ENCODE measurements at regions not wholly inside any gene's neighbourhood (a gene's known extent, or its start where the extent isn't known, plus 50 kb on each side); places are given as distances from the start of the nearest gene placed in this dataset.

DNA sequence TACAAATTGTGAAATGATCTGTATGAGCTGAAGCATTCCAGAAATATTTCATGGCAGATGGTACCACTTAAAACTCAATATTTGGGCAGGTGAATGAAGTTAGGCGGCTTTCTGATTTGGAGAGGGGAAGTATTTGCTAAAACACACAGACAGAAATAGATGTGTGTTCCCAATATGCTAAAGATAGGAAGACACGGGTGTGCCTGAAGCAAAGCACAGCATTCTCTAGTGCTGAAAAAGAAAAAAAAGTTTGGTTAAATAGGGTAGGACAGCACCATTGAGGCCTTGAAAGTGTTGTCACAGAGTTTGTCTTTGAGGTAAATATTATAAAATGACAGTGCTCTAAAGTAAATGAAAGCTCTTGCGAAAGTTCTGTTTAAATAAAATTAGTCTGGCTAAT is 252.2 kb upstream of the HSF2 start:
- no peaks in the 10 kb centered on the region for H3K9me3 ChIP-seq
- no peak overlapping the region for H3K4me3 ChIP-seq
- no peak overlapping the region for H3K27ac ChIP-seq
- H3K27me3 ChIP-seq = no peaks in the 10 kb centered on the region
- intact Hi-C loops (cut with DNase I) = no loop called here
- no peak for ATAC-seq
- no peaks in the 10 kb centered on the region for H3K4me1 ChIP-seq
- H3K36me3 ChIP-seq = no peaks in the 10 kb centered on the region
- DNase-seq = no peak
- TF ChIP-seq, protein P1, sequence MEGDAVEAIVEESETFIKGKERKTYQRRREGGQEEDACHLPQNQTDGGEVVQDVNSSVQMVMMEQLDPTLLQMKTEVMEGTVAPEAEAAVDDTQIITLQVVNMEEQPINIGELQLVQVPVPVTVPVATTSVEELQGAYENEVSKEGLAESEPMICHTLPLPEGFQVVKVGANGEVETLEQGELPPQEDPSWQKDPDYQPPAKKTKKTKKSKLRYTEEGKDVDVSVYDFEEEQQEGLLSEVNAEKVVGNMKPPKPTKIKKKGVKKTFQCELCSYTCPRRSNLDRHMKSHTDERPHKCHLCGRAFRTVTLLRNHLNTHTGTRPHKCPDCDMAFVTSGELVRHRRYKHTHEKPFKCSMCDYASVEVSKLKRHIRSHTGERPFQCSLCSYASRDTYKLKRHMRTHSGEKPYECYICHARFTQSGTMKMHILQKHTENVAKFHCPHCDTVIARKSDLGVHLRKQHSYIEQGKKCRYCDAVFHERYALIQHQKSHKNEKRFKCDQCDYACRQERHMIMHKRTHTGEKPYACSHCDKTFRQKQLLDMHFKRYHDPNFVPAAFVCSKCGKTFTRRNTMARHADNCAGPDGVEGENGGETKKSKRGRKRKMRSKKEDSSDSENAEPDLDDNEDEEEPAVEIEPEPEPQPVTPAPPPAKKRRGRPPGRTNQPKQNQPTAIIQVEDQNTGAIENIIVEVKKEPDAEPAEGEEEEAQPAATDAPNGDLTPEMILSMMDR (IDR thresholded peaks at IDR 0.05) = no peak

- intact Hi-C loops (cut with DNase I) = no loop called here
- Histone ChIP-seq H3K4me3 (no peak overlapping the region), H3K4me1 (no peaks in the 10 kb centered on the region), H3K27me3 (no peaks in the 10 kb centered on the region), H3K9me3 (no peaks in the 10 kb centered on the region), H3K36me3 (no peaks in the 10 kb centered on the region), H3K27ac (no peak overlapping the region)
- no peak for ATAC-seq
- DNase-seq = no peak
- TF ChIP-seq, protein P1 (IDR thresholded peaks at IDR 0.05) = no peak
These were observed 248.4 kb upstream of the HSF2 start for GRCh38 chr6:122151066-122151465.

DNA sequence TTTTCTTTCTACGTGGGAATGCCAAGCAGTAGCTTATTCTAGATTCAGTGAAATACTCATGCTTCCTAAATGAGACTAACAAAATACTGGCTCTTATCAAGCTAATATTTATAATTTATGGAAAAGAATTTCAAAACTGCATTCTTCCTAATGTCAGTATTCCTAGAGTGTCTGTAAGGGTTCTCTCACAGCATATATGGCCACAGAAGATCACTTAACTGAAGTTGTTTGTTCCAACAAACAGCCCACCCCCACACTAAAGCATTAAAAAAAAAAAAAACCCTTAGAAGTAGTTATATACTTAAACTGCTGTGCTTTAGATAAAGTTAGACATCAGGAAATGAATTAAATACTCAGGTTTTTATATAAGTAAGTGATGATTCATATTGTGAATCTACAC is 247.7 kb upstream of the HSF2 start:
- TF ChIP-seq, protein P1 (IDR thresholded peaks at IDR 0.05) = no peak
- H3K36me3 ChIP-seq = no peaks in the 10 kb centered on the region
- H3K4me1 ChIP-seq = no peaks in the 10 kb centered on the region
- DNase-seq (no peak), ATAC-seq (peak; percentile 77)
- no peaks in the 10 kb centered on the region for H3K9me3 ChIP-seq
- intact Hi-C loops (cut with DNase I) = no loop called here
- no peak overlapping the region for H3K27ac ChIP-seq
- no peak overlapping the region for H3K4me3 ChIP-seq
- no peaks in the 10 kb centered on the region for H3K27me3 ChIP-seq

- no peaks in the 10 kb centered on the region for H3K4me1 ChIP-seq
- intact Hi-C loops (cut with DNase I) = no loop called here
- TF ChIP-seq, protein P1 (IDR thresholded peaks at IDR 0.05) = no peak
- DNase-seq (no peak), ATAC-seq (no peak)
- H3K4me3 ChIP-seq = no peak overlapping the region
- H3K36me3 ChIP-seq = no peaks in the 10 kb centered on the region
- no peak overlapping the region for H3K27ac ChIP-seq
- no peaks in the 10 kb centered on the region for H3K27me3 ChIP-seq
- no peaks in the 10 kb centered on the region for H3K9me3 ChIP-seq
These were observed 245.9 kb upstream of the HSF2 start for GRCh38 chr6:122153557-122153956.

GRCh38 chr6:122154155-122154554 is 245.3 kb upstream of the HSF2 start:
- DNase-seq = no peak
- Histone ChIP-seq H3K27ac (no peak overlapping the region), H3K4me1 (no peaks in the 10 kb centered on the region), H3K9me3 (no peaks in the 10 kb centered on the region), H3K4me3 (no peak overlapping the region), H3K36me3 (no peaks in the 10 kb centered on the region), H3K27me3 (no peaks in the 10 kb centered on the region)
- no peak for ATAC-seq
- intact Hi-C loops (cut with DNase I) = no loop called here
- TF ChIP-seq, protein P1 (IDR thresholded peaks at IDR 0.05) = no peak

All from left lung (tissue), 4 donors.